GM21447 (cell line): ENCODE measurements at regions not wholly inside any gene's neighbourhood (a gene's known extent, or its start where the extent isn't known, plus 50 kb on each side); places are given as distances from the start of the nearest gene placed in this dataset.

Experiments used
- ATAC-seq: cut with Tn5 transposase; IDR thresholded peaks from one replicate; pipeline ENCODE4 v1.9.1; 2021; ENCODE audit not compliant: unreplicated experiment

GRCh38 chr7:121572615-121573014 lies 176.5 kb upstream of the FAM3C start:
- no peak for ATAC-seq

- no peak for ATAC-seq
Measured at GRCh38 chr7:121570365-121570764, 174.3 kb upstream of the FAM3C start.

- ATAC-seq, result no peak
Measured at GRCh38 chr7:121563177-121563576, 167.1 kb upstream of the FAM3C start.

GRCh38 chr7:121562259-121562658 lies 166.2 kb upstream of the FAM3C start:
- ATAC-seq, result no peak

- ATAC-seq, result no peak
Measured at GRCh38 chr7:121561717-121562116, 165.6 kb upstream of the FAM3C start.

- no peak for ATAC-seq
Measured at GRCh38 chr7:121560267-121560990, 164.3 kb upstream of the FAM3C start.

- ATAC-seq, result no peak
Measured at GRCh38 chr7:121558288-121558687, 162.2 kb upstream of the FAM3C start.

- ATAC-seq, result no peak
Measured at GRCh38 chr7:121557034-121557892, 161.2 kb upstream of the FAM3C start.

GRCh38 chr7:121555558-121555957 lies 159.4 kb upstream of the FAM3C start:
- no peak for ATAC-seq

- ATAC-seq, result no peak
Measured at GRCh38 chr7:121547544-121548092, 151.5 kb upstream of the FAM3C start.

- ATAC-seq, result no peak
Measured at GRCh38 chr7:121546632-121547543, 150.8 kb upstream of the FAM3C start.

GRCh38 chr7:121545418-121545817 lies 149.3 kb upstream of the FAM3C start:
- no peak for ATAC-seq

GRCh38 chr7:121544726-121545125 lies 148.6 kb upstream of the FAM3C start:
- peak; percentile 77 for ATAC-seq

- no peak for ATAC-seq
Measured at GRCh38 chr7:121544238-121544637, 148.1 kb upstream of the FAM3C start.

- ATAC-seq, result no peak
Measured at GRCh38 chr7:121541457-121541856, 145.3 kb upstream of the FAM3C start.

GRCh38 chr7:121540138-121540537 lies 144.0 kb upstream of the FAM3C start:
- no peak for ATAC-seq

GRCh38 chr7:121537031-121537430 lies 140.9 kb upstream of the FAM3C start:
- ATAC-seq, result no peak

- no peak for ATAC-seq
Measured at GRCh38 chr7:121531175-121532070, 135.3 kb upstream of the FAM3C start.

GRCh38 chr7:121530227-121531174 lies 134.4 kb upstream of the FAM3C start:
- ATAC-seq, result peak; percentile 99
